Gastroesophageal sphincter (tissue), 3 donors: ENCODE measurements at regions not wholly inside any gene's neighbourhood (a gene's known extent, or its start where the extent isn't known, plus 50 kb on each side); places are given as distances from the start of the nearest gene placed in this dataset.

Experiments used
- CTCF ChIP-seq, 4 experiments: fragments of 200-600 bp in 2 of 4; fragments of 450-650 bp in 2 of 4; sonication (generic) in 1 of 4; IDR thresholded peaks; one replicate each; pipeline ENCODE4 v1.5.1; 2017 to 2019; ENCODE audit warnings: antibody characterized with exemption in 4 of 4, mild to moderate bottlenecking in 2 of 4, moderate library complexity in 2 of 4
- POLR2A ChIP-seq, 2 donors: fragments of 450-650 bp; IDR thresholded peaks; one replicate each; pipeline ENCODE4 v1.6.1; 2017; ENCODE audit warnings: antibody characterized with exemption in 2 of 2, mild to moderate bottlenecking in 2 of 2, moderate library complexity in 1 of 2

- no peak for TF ChIP-seq POLR2A (IDR thresholded peaks at IDR 0.05)
- TF ChIP-seq CTCF (IDR thresholded peaks at IDR 0.05) = no peak
Observed at GRCh38 chr1:199333180-199333579, 694.3 kb upstream of the NR5A2 start.
